ENCODE measurements at regions not wholly inside any gene's neighbourhood (a gene's known extent, or its start where the extent isn't known, plus 50 kb on each side); places are given as distances from the start of the nearest gene placed in this dataset.

DNA sequence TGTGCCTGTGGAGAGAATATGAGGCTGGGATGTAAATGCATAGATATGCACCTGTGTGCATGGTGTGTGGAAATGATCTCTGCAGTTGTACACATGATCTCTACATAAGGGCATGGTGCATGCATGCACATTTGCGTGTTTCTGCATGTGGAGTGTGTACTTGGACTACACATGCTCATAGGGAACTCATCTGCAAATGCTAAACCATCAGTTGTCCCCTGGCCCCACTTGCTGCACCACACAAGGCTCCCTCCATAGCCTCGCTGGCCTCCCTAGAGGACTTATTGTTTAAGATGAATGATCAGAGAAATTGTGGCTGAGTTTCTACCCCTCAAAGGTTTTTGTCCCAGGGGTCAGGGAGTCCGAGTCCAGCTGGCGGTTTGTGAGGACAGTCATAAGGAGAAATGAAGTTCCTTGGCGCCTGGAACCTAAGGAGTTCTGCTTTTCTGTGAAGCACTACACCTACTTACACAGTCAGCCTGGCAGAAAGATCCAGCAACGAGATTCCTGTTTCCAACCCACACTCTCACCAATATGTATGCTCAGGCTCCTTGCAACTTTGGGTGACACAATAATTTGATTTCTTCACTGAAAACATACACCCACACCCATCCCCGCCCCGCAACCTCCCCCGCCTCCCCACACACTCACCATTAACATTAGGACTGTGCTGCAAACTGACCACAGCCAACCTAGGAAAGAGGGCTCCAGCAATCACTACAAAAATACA lies 79.9 kb upstream of the CPEB4 start:
- DNase-seq, result no peak

DNA sequence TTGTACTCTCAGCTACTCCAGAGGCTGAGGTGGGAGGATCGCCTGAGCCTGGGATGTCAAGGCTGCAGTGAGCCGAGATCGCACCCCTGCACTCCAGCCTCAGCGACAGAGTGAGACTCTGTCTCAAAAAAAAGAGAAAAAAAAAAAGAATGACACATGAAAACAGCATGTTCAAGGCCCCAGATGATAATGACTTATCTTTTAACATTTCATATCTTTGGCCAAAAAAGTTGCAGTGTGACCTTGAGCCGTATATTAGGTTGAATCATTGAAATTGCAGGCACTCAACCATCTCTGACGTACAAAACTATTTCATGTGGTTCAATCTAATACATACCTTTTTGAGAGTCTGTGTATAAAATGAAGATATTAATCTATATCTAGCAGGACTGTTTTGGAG lies 79.1 kb upstream of the CPEB4 start:
- DNase-seq, result no peak

DNA sequence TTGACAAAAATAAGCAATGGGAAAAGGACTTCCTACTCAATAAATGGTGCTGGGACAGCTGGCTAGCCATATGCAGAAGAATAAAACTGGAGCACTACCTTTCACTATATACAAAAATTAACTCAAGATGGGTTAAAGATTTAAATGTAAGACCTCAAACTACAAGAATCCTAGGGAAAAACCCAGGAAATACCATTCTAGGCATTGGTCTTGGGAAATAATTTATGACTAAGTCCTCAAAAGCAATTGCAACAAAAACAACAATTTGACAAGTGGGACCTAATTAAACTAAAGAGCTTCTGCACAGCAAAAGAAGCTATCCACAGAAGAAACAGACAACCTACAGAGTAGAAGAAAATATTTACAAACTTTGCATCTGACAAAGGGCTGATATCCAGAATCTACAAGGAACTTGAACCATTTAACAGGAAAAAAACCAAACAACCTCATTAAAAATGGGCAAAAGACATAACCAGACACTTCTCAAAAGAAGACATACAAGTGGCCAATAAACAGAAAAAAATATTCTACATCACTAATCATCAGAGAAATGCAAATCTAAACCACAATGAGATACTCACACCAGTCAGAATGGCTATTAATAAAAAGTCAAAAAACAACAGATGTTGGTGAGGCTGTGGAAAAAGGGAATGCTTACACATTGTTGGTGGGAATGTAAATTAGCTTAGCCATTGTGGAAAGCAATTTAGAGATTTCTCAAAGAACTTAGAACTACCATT lies 75.2 kb upstream of the CPEB4 start:
- no peak for DNase-seq

DNA sequence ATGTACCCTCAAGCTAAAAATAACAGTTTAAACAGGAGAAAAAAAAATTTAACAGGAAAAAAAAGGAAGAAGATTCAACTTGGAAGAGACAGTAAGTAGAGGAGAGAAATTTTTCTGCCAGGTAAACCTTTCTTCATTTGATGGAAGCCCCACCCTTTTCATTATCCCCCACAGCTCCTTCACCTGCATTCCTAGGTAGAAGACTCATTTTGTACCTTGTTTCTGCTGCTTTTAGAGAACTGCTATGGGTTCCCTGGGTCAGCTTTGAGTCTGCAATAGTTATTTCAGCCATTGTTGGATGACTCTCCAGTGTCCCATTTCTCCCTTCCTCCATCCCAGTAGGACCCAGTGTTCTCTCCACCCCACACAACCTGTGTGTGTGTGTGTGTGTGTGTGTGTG lies 74.1 kb upstream of the CPEB4 start:
- DNase-seq, result no peak

DNA sequence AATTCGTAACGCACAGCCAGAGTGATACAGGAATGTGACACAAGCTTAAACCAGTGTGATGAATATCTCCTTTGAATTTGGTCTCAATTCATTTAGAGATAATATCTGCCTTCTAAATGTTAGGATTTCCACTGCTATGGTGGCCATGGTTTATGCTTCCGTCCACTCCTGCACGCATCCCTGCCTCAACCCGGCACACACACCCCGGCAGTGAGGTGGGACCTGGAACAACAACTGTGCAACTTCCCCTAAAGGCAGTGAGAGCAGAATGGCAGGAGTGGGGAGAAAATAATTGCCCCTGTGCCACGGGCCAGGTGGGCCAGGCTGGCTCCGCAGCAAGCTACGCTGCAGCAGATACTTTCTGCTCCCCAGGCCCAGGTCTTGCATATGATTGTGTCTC lies 72.6 kb upstream of the CPEB4 start:
- DNase-seq, result no peak

DNA sequence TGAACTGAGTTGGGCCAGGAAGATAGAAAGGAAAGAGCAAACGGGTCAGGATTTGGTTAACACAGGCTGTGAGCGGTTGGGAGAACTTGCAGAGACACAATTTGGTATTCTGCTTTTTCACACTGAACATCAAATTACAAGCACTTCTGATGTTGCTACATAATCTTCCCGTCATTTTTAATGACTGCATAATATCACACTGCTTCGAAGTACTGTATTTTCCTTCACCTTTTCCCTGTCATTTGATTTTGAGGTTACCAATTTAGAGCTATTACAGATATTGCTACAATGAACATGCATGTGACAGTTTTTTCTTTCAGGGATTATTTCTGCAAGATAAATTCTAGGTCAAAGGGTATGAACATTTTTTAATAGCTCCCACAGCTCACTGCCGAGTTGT lies 71.4 kb upstream of the CPEB4 start:
- no peak for DNase-seq

DNA sequence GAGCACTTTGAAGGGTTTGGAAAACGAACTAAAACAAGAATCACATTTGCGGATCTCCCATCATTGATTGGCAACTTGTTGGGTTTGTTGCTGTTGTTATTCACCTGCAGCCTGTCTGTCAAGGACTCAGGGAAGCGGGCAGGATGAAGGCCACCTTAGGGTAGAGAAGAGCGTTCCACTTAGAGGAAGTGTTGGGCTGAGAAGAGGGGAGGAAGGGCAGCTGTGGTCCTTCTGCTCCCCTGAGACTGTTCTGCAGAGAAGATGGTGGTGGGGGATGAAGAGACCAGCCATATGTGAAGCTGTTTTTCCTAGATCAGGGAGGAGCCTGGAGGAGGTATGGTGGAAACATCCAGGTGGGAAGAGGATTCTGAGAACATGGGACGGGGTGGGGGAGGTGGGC lies 70.6 kb upstream of the CPEB4 start:
- no peak for DNase-seq

DNA sequence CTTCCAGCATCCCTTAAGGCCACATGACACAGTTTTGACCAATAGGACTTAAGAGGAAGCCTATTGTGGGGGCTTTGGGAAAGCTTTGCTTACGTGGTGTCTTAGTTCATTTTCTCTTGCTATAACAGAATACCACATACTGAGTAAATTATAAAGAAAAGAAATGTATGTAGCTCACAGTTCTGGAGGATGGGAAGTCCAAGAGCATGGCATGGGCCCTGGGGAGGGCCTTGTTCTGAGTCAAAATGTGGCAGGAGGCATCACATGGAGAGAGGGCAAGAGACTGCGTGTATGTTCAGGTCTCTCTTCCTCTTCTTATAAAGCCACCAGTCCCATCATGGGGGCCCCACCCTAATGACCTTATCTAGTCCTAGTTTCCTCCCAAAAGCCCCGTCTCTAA lies 68.6 kb upstream of the CPEB4 start:
- no peak for DNase-seq

DNA sequence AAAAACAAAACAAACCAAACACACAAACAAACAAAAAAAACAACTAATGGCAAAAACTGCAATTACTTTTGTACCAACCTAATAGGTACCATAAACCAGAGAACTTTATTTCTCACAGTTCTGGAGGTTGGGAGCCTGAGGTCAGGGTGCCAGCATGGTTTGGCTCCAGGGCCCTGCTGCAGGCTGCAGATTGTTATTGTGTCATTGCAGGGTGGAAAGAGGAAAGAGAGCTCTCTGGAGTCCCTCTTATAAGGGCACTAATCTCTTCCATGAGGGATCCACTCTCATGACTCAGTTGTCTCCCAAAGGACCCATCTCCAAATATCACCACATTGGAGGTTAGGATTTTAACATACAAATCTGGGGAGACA lies 64.9 kb upstream of the CPEB4 start:
- DNase-seq, result no peak

DNA sequence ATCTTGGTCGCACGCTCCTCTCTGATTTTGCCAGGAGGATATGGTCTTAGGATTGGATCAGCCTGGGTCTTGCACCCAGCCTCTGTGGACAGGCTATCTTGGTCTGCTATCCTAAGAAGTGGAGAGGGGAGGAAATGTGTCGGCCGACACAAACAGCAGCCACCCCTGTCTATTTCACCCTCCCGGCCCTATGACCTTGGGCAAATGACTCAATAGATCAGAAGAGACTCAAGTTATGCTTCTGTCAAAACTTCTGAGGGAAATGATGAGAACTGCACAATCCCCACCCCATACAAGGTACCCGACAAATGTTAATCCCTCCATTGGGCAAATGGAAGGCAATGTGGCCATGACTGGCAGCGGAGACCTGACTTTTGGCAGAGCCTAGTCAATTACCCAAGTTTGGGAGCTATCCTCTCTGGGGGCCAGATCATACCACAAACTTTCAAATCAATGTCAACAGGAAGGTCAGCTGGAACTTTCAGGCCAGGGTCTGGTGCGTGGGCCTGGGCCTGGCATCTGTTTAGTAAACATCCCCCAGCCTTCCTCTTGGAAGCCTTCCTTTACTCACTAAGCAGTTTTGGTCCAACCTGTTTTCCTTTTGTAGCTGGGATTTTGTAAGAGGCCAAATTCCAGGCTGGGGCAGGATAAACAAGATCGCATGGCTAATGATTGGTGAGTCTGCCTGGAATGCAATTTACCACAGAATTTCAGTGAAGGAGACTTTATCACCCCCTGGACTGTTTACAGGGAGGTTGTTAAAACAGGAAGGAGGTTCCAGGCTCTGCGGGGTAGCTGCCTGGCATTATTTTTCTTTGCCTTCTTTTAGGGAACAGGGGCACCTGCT lies 64.2 kb upstream of the CPEB4 start:
- no peak for DNase-seq

DNA sequence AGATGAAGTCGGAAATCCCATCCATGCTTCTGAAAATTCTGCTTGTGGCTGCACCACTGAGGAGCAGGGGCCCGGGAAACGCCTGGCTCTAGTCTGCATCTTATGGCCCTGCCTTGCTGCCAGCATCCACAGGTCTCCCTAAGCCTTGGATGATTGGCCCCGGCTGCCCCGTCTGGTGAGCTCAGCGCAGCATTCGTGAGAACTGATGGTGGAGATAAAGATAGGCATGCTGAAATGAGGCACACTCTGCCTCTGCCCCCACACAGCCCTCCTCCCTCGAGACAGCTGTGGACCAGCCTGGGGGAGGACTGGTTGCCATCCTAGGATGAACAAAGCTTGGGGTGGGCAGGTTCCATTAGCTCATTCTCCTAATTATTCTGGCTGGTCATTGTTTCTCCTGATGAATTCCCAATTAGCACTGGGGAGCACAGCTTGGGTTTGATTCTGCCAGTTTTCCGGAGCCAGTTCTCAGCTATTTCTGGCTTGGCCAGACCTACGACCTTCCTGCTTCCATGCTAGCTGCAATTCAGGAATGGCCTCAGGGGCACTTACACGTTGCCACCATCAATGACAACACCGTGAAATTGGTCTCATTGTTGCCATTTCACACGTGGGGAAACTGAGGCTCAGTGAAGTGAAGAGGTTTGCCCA lies 62.8 kb upstream of the CPEB4 start:
- no peak for DNase-seq

DNA sequence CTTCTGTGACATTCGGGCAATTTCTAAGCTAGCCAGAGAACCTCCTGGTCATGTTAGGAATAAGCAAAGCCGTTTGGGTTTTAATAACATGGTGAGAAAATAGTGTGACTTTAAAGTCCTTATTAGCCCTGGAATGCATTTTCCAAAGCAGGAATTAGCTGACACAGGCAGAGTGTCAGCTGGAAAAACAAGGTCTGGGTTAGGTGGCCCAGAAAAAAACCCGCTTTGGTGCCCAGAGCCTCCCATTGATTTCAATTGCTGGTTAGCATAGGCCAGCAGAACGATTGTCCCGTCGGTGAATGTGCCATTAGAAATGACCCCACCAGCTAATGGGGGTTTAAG lies 62.1 kb upstream of the CPEB4 start:
- DNase-seq, result no peak

DNA sequence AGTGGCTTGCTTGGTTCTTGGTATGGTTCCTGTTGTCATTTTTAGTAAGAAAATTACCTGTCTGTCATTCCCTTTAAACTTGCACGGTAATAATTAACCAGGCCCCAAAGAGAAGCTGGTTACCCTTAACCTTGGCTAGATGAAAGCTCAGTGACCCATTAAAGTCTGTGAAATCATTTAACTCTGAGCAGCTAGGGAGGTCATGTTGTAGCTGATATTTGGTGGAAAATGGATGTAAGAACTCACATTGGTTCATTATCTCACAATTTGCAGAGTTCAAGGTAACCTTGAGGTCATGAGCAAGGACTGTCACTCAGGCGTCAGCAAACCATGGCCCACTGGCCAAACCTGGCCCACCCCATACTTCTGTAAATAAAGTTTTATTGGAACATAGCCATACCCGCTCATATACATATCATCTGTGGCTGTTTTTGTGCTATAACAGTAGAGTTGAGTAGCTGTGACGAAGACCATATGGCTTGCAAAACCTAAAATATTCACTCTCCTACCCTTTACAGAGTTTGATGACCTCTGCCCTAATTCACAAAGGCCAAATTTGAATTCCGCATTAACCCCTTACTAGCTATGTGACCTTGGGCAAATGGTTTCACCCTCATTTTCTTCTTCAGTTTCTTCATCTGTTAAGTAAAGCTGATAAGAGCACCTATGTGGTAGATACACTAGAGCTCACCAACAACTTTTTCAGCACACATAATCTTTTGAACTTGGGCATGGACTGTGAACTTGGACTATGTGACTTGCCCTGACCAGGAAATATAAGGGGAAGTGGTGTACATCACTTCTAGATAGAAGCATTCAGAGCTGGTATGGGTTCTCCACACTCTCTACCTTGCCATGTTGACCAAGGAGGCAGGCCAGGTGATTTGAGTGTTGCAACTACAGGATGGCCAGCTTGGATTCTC lies 61.5 kb upstream of the CPEB4 start:
- no peak for DNase-seq

DNA sequence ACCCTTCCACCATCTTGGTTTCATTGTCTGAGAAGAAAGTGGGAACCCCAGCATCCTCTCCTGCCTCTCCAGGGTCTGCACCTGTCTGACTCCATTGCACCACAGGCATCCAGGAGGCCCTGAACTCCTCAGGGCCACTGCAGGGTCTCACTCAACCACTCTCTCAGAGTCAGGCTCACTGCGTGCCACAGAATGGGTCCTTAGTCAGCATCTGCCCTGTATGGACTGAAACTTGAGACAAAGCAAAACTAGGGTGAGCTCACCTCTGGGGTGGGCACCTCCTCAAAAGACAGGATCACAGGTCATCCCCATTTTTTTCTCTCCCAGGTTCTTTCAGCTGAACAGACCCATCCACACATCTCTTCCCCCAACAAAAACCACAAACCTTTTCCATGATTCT lies 59.2 kb upstream of the CPEB4 start:
- DNase-seq, result no peak

DNA sequence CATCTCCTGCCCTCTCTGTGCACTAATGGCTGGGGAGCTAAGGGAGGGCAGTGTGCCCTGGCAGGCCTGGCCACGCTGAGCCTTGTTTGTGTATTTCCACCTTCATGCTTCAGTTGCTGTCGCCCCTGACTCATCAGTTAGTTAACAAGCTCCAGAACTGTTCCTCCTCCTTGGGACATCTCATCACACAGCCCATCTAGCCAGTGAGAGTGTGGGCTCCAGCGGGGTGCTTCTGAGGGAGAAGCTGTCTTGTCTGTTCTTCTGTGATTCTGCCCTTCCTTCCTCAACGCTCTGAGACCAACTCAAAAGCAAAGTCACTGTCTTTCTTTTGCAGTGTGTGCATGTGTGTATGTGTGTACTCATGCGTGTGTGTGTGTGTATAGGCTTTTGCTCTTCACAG lies 58.3 kb upstream of the CPEB4 start:
- no peak for DNase-seq

DNA sequence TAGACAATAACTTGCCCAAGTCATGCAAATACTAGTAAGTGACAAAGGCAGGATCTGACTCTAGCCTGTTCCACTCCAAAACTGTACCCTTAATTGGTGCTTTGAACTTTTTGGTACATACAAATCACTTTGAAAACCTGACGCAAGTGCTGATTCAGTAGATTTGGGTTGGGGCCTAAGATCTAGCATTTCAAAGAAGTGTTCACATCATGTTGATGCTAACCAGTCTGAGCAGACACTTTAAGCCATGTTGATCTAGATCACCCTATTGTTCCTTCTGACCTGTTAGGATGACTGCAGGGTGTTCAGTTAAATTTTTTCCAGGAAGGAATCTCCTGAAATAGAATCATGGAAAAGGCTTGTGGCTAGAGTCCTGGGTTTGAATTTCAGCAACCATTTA lies 57.7 kb upstream of the CPEB4 start:
- no peak for DNase-seq

DNA sequence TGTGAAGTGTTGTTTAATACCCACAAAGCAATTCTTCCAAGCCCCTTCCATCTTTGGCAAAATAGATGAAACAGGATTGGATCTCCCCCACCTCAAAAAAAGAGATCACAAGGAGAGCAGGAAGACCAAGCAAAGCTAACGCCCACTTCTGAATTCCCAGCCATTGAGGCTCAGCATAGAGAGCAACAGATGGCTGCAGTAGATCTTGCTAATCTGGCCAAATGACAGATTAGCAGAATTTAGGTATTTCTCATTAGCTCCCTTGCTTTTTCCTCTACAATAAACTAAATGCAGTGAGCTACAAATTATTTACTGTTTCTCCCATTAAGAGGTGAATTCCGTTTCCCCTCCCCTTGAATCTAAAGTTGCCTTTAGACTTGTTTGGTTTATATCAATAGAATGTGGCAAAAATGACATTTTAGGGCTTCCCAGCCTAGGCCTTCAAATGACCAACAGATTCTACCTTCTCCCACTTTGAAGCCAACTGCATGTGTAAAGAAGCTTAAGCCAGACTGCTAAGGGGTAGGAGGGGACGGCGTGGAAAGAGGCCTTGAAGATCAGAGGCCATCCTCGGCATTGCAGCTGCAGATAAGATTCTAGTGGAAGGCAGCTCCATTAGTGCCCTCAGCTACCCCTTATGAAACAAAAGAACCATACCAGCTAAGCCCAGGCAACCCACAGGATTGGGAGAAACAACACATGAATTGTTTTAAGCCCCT lies 56.8 kb upstream of the CPEB4 start:
- no peak for DNase-seq

DNA sequence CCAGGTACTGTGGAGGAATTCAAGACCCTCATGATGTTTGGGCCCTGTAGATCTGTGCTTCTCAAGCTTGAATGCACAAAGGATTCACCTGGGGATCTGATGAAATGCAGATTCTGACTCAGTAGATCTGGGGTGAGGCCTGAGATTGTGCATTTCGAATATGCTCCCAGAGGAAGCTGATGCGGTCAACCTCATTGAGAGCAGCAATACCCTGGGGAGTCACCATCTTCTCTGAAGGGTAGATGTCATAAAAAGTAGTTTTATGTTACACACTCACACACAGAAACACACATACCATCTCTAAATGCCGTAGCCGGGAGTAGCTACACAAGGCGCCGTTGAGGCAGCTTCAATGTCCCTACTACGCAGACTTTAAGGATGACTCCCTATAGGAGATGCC lies 55.8 kb upstream of the CPEB4 start:
- DNase-seq, result no peak

DNA sequence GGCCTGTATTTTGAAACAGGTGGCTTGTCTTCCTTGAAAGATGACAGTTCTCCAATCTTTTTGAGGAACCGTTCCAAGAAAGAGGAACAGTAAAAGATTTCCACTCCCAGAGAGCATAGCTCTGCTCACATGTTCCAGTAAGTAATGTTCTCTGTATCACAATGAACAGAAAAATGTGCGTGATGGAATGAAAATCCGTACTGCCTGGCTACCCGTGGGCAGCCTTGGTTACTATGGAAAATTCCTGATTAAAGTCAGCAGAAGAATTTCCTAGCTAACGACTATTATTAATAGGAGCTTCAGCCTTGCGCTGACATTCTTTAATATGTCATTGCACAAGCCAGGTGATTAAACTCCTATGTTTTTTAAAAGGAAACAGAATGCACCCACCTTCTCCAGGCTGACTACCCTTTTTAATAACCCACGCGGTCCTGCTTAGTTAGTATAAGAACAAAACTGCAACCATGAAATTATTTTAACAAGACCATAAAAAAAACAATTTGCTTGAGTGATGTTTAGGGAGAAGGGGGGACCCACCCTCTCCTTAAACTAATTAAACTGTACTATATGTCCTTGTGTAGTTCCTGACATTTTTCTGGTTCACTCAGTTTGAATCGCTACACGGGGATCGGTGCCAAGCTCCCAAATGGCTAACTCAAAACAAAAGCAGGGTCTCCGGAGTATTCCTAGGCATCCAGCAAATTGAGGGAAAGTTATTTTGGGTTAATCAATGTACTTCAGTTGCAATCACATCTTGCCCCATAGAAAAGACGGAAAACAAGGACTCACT lies 54.8 kb upstream of the CPEB4 start:
- no peak for DNase-seq

DNA sequence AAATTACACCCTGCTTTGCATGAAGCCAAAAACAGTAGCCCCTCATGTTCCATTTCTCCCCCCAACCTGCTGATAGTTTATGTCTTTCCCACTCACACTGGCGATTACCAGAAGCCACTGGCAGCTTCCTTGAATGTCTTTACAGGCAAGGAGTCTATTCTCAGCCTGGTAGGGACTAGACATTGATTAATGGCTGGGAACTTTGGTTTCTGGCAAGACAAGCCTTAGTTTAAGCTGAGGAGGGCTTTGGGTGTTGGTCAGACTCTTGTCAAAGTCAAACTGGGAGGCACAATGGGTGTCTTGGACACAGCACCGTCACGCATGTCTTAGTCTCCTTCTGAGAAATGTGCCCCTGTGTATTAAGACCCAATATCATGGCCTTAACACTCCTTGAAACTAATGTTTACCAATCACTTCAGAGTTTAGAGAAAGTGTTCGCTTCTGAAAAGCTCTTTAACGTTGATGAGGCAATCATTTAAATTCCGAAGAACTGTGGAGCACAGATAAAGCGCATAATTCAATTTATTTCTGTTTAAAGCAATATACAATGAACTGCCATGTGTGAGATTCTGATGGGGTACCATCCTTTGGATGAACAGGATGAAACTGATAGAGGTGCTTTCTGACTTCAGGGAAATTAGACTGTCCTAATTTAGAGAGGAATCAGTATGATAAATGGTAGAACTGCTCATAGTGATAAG lies 53.9 kb upstream of the CPEB4 start:
- DNase-seq, result no peak
